AG10803 (cell line): ENCODE measurements at regions not wholly inside any gene's neighbourhood (a gene's known extent, or its start where the extent isn't known, plus 50 kb on each side); places are given as distances from the start of the nearest gene placed in this dataset.

Source experiments
- DNase-seq: peaks from one replicate; pipeline ENCODE4 v3.0.0; 2010; ENCODE audit warnings: low read depth
- H3K4me3 ChIP-seq: 2 replicates; pipeline ENCODE4 v1.5.1; 2011; ENCODE audit warnings: mild to moderate bottlenecking, low read length, control low read depth
- TF ChIP-seq, protein P1 (sequence below): conservative IDR thresholded peaks from 2 replicates; pipeline ENCODE4 v1.5.1; 2011; ENCODE audit warnings: mild to moderate bottlenecking, low read length, control low read depth, inconsistent platforms

GRCh38 chr13:105660561-105660960 is 874.9 kb downstream of the EFNB2 start:
- no peak for DNase-seq
- no peak overlapping the region for H3K4me3 ChIP-seq
- TF ChIP-seq, protein P1, sequence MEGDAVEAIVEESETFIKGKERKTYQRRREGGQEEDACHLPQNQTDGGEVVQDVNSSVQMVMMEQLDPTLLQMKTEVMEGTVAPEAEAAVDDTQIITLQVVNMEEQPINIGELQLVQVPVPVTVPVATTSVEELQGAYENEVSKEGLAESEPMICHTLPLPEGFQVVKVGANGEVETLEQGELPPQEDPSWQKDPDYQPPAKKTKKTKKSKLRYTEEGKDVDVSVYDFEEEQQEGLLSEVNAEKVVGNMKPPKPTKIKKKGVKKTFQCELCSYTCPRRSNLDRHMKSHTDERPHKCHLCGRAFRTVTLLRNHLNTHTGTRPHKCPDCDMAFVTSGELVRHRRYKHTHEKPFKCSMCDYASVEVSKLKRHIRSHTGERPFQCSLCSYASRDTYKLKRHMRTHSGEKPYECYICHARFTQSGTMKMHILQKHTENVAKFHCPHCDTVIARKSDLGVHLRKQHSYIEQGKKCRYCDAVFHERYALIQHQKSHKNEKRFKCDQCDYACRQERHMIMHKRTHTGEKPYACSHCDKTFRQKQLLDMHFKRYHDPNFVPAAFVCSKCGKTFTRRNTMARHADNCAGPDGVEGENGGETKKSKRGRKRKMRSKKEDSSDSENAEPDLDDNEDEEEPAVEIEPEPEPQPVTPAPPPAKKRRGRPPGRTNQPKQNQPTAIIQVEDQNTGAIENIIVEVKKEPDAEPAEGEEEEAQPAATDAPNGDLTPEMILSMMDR = no peak

GRCh38 chr13:105658431-105658830 is 877.0 kb downstream of the EFNB2 start:
- DNase-seq = no peak
- TF ChIP-seq, protein P1 = no peak
- no peak overlapping the region for H3K4me3 ChIP-seq

DNA sequence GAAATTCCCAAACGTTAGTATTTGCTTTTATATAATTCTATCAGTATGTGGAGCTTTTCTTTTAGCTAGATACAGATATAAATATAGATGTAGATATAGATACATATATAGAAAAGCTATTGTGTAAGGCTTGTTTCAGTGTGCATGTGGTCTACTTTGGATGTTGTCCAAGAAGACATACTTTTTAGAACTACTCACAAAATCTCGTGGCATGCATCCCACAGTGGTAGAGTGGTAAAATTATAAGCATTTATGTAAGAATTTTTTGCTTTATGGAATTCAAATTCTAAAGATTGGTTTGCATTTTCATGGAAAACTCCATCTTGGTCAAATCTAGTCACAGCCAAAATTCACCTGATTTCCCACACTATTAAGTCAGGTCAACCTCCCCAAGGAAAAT is 880.4 kb downstream of the EFNB2 start:
- peak; percentile 43 for DNase-seq
- no peak overlapping the region for H3K4me3 ChIP-seq
- TF ChIP-seq, protein P1 = no peak

GRCh38 chr13:105643966-105644365 is 891.5 kb downstream of the EFNB2 start:
- TF ChIP-seq, protein P1 = no peak
- H3K4me3 ChIP-seq = no peak overlapping the region
- DNase-seq = no peak

- TF ChIP-seq, protein P1 = no peak
These were observed 892.9 kb downstream of the EFNB2 start for GRCh38 chr13:105642511-105642958.

DNA sequence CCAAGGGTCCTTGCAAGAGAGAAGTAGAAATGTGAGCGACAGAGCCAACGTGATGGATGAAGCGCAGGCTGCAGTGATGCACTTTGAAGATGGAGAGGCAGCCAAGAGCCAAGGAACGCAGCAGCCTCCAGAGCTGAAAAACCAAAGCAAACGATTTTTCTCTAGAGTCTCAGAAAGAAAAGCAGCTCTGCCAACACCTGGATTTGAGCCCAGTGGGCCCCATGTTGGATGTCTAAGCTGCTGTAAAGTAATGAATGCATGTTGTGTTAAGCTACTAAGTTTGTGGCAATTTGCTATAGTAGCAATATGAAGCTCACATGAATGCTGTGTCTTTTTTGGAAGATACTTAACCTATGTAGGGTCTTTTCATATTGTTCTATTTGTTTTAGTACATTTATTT is 894.3 kb downstream of the EFNB2 start:
- TF ChIP-seq, protein P1 = no peak
- no peak for DNase-seq
- no peak overlapping the region for H3K4me3 ChIP-seq

More at GRCh38 chr13:105642511-105642958, 892.9 kb downstream of the EFNB2 start:
- DNase-seq = no peak
- no peak overlapping the region for H3K4me3 ChIP-seq

DNA sequence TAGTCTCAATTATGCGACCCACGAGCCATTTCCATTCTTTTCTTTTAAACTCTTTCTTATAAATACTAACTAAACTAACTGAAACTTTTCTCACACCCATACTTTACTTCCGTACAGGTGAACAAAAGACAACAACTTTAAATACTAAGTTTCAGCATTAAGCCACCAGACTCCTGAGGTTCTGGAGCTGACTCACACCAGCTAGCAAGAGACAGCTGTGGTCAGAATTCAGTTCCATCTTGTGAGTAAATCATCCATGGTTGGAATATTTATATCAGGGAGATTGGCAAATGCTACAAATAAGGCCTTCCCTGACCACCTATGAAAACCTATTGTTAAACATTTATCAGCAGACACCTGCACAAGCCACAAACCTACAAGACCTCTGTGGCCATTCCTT is 897.0 kb downstream of the EFNB2 start:
- no peak for DNase-seq
- TF ChIP-seq, protein P1 = no peak

More for the DNA sequence above, 897.0 kb downstream of the EFNB2 start:
- no peak overlapping the region for H3K4me3 ChIP-seq
